Heart left ventricle (tissue), 16 donors: ENCODE measurements at regions not wholly inside any gene's neighbourhood (a gene's known extent, or its start where the extent isn't known, plus 50 kb on each side); places are given as distances from the start of the nearest gene placed in this dataset.

Experiments used
- ATAC-seq, 4 donors: fragments of 200-7000 bp; cut with Tn5 transposase; one replicate each; pipeline ENCODE4 v1.9.1; 2020 to 2022; ENCODE audit warnings: moderate library complexity in 4 of 4, mild to moderate bottlenecking in 3 of 4, moderate number of reproducible peaks in 1 of 4
- DNase-seq, 5 donors: peaks; one replicate each; pipeline ENCODE4 v3.0.0-alpha.2; 2020
- H3K27ac ChIP-seq, 12 donors: fragments of 200-600 bp; sonication (generic) in 4 of 12; one replicate each; pipeline versions ENCODE4 v1.5.0 to v1.8.0; 2016 to 2022; ENCODE audit warnings: mild to moderate bottlenecking in 2 of 12
- H3K27me3 ChIP-seq, 9 donors: fragments of 200-600 bp; sonication (generic) in 2 of 9; one replicate each; pipeline versions ENCODE4 v1.5.1 to v1.8.0; 2016 to 2022; ENCODE audit warnings: mild to moderate bottlenecking in 3 of 9
- H3K36me3 ChIP-seq, 9 donors: fragments of 200-600 bp; sonication (generic) in 2 of 9; one replicate each; pipeline versions ENCODE4 v1.5.0 to v1.8.0; 2018 to 2022; ENCODE audit warnings: mild to moderate bottlenecking in 2 of 9
- H3K4me1 ChIP-seq, 12 donors: fragments of 200-600 bp; sonication (generic) in 4 of 12; one replicate each; pipeline versions ENCODE4 v1.5.0 to v1.8.0; 2016 to 2022; ENCODE audit warnings: mild to moderate bottlenecking in 3 of 12
- H3K4me3 ChIP-seq, 12 donors: fragments of 200-600 bp; sonication (generic) in 4 of 12; one replicate each; pipeline versions ENCODE4 v1.5.0 to v1.8.0; 2017 to 2022; ENCODE audit warnings: mild to moderate bottlenecking in 9 of 12, moderate library complexity in 4 of 12
- H3K9me3 ChIP-seq, 12 donors: fragments of 200-600 bp; sonication (generic) in 4 of 12; one replicate each; pipeline versions ENCODE4 v1.5.0 to v1.8.0; 2016 to 2022; ENCODE audit warnings: mild to moderate bottlenecking in 1 of 12
- CTCF ChIP-seq, 12 donors: fragments of 200-600 bp; sonication (generic) in 4 of 12; IDR thresholded peaks; one replicate each; pipeline versions ENCODE4 v1.5.0 to v1.8.0; 2018 to 2022; ENCODE audit warnings: antibody characterized with exemption in 12 of 12, mild to moderate bottlenecking in 5 of 12
- POLR2A ChIP-seq, 2 donors: fragments of 450-650 bp; IDR thresholded peaks; one replicate each; pipeline ENCODE4 v1.6.1; 2017; ENCODE audit warnings: antibody characterized with exemption in 2 of 2, mild to moderate bottlenecking in 2 of 2, moderate library complexity in 2 of 2
- WGBS, 4 donors: extraction: QIAGEN DNeasy Blood & Tissue Kit in 2 of 4; methylation state at CpG; one replicate each; pipeline versions ENCODE4 v1.1.5 to v1.1.7; 2013 to 2018; 5-methylcytosine and 5-hydroxymethylcytosine counted together
- intact Hi-C, 10 donors: fragments of 100-400 bp; cut with DNase I; formaldehyde crosslinking; loops; one replicate each; pipeline versions ENCODE4 v1.11.1 to v1.14.2; 2022
- donor health status: ischemic (EF 13 %, LVEDD 7.1; RV severe dilation, severe dysfunction).
- donor health status: healthy with polysubstance abuse.
- donor health status: DM: no; HTN: yes; CAD: no.
- donor health status: DM: no; HTN: no; CAD: no.
- donor health status: ischemic (EF 25% LVEDD 6.9; RV normal size, moderate dysfunction).
- donor health status: ischemic (EF 25% LVEDD 5.7; RV mildly dilated, moderate dysfunction).
- donor health status: healthy.
- donor health status: DM: yes; HTN: yes; CAD: no.
- donor health status: ischemic (EF 35%, LVEDD 5.7; RV mildly dilated, moderate dysfunction).
- donor health status: nonischemic (EF 11% LVEDD 7.7; RV severe dilation, severe dysfunction).
- donor health status: DM: yes; HTN: yes; CAD: no.
- donor health status: PGD.
- donor health status: ischemic (EF 29% LVEDD 5.4; RV normal size, mild dysfunction).
- donor health status: nonischemic (EF 23%, LVEDD 6.1; RV moderate dilation, normal function).

- H3K4me1 ChIP-seq = peaks cover 0 to 5% (median 0%) of the 10 kb centered on the region in 12 donors
- H3K9me3 ChIP-seq = peaks cover 0 to 19% (median 0%) of the 10 kb centered on the region in 12 donors
- H3K27me3 ChIP-seq = no peaks in the 10 kb centered on the region
- TF ChIP-seq CTCF (IDR thresholded peaks at IDR 0.05) (no peak), POLR2A (IDR thresholded peaks at IDR 0.05) (no peak)
- intact Hi-C loops = loop anchor here in 1 of 10 donors (10.0 kb wide), 1 partner anchor 113 kb away; no protein-coding TSS in a partner anchor
- DNase-seq = no peak
- 97 to 99% (median 98%) methylated on average over 3 of the region's 3 CpGs for WGBS, 4 donors
- ATAC-seq = no peak
- no peak overlapping the region for H3K27ac ChIP-seq
- no peaks in the 10 kb centered on the region for H3K36me3 ChIP-seq
- H3K4me3 ChIP-seq = no peak overlapping the region
These were observed 54.0 kb upstream of the ANKRD28 start for GRCh38 chr3:15851735-15852134.

GRCh38 chr3:15858547-15859506 lies 61.0 kb upstream of the ANKRD28 start:
- Histone ChIP-seq H3K27ac (peak overlapping the region in 11 of 12 donors; percentile 38 to 78 (median 70)), H3K36me3 (no peaks in the 10 kb centered on the region), H3K9me3 (no peaks in the 10 kb centered on the region), H3K4me1 (peaks cover 0 to 22% (median 9%) of the 10 kb centered on the region in 12 donors), H3K4me3 (peak overlapping the region; percentile 76 to 98 (median 90)), H3K27me3 (peaks cover 0 to 2% (median 0%) of the 10 kb centered on the region in 9 donors)
- WGBS, 4 donors = 4 to 32% (median 5%) methylated on average over 8 to 70 of the region's 70 CpGs
- intact Hi-C loops = loop anchor here in 2 of 10 donors (5.0 to 10.0 kb wide), 2 partner anchors 37 to 106 kb away; no protein-coding TSS in a partner anchor
- ATAC-seq (peak in 3 of 4 donors; percentile 27 to 41 (median 34)), DNase-seq (peak; percentile 23 to 69 (median 35))
- TF ChIP-seq POLR2A (IDR thresholded peaks at IDR 0.05) (no peak), CTCF (IDR thresholded peaks at IDR 0.05) (no peak)

GRCh38 chr3:15859507-15860013 lies 61.8 kb upstream of the ANKRD28 start:
- H3K27ac ChIP-seq = peak overlapping the region in 11 of 12 donors; percentile 38 to 78 (median 70)
- intact Hi-C loops = loop anchor here in 3 of 10 donors (5.0 to 10.0 kb wide), 3 partner anchors 37 to 115 kb away; no protein-coding TSS in a partner anchor
- ATAC-seq (peak; percentile 95 to 97 (median 97)), DNase-seq (peak; percentile 83 to 90 (median 86))
- TF ChIP-seq CTCF (IDR thresholded peaks at IDR 0.05) (no peak), POLR2A (IDR thresholded peaks at IDR 0.05) (peak in 1 of 2 donors; percentile 52)
- peaks cover 0 to 2% (median 0%) of the 10 kb centered on the region in 9 donors for H3K27me3 ChIP-seq
- WGBS, 4 donors = 0 to 1% (median 0%) methylated on average over 30 to 73 of the region's 73 CpGs
- H3K4me1 ChIP-seq = peaks cover 0 to 22% (median 9%) of the 10 kb centered on the region in 12 donors
- no peaks in the 10 kb centered on the region for H3K9me3 ChIP-seq
- peak overlapping the region; percentile 76 to 98 (median 90) for H3K4me3 ChIP-seq
- no peaks in the 10 kb centered on the region for H3K36me3 ChIP-seq
